DMS53 treated with DMSO at 0.1 percent for 48 hours (cell line): ENCODE measurements at regions not wholly inside any gene's neighbourhood (a gene's known extent, or its start where the extent isn't known, plus 50 kb on each side); places are given as distances from the start of the nearest gene placed in this dataset.

Experiments used
- DNase-seq: peaks from one replicate; lab custom pipeline; 2025; ENCODE audit not compliant: unreplicated experiment; lab: John Stamatoyannopoulos, UW

GRCh38 chr2:15860051-15860663 lies 80.2 kb upstream of the MYCN start:
- DNase-seq, result no peak

GRCh38 chr2:15860760-15861159 lies 79.6 kb upstream of the MYCN start:
- no peak for DNase-seq

DNA sequence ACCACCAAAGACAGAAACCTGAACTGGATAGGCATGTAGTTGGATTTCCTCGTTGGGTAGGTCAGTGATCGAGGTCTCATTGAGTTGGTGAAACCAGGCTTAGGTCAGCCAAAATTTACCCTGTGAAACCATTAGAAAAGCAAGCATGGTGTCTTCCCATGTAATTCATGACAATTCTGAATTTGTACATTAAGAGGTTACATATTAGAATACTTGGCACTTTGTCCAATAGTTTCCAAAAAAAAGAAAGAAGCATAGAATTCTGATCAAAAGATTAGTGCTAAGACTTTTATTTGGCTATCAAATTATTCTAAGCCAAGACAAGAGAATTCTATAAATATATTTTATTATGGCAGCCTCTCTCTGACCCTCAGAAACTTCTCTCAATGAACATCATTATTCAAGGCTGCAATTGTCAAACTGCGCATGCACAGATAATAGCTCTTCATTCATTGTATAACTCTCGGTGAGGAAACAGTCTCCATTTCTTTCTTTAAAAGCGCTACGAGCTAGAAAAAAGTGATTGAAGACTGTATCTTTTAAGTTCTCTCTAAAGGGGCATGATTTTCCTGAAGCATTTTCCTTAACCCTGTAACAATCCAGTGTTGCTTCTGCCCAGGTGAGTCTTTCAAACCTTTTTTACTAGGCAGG lies 79.1 kb upstream of the MYCN start:
- DNase-seq, result no peak

GRCh38 chr2:15861898-15862297 lies 78.5 kb upstream of the MYCN start:
- no peak for DNase-seq

DNA sequence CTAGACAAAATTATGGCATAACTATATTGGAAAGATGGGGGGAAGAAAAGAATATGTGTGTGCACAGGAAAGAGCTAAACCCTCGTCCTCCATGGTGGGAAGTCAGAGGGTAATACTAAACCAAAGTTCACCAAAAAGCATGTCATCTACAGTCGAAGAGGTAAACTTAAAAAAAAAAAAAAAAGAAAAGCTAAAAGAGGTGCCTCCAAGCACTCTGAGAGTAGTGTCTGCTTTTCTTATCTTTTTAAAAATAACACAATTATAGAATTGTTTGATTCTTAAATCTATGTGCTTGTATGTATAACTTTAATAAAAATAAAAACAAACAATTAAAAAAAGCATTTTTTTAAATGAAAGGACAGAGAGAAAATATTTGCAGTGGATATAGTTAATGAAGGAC lies 77.3 kb upstream of the MYCN start:
- DNase-seq, result no peak

- DNase-seq, result no peak
These were observed 76.7 kb upstream of the MYCN start for GRCh38 chr2:15863494-15864175.

- no peak for DNase-seq
These were observed 76.1 kb upstream of the MYCN start for GRCh38 chr2:15864176-15864769.

GRCh38 chr2:15865923-15866322 lies 74.4 kb upstream of the MYCN start:
- DNase-seq, result no peak

- DNase-seq, result no peak
These were observed 73.7 kb upstream of the MYCN start for GRCh38 chr2:15866563-15867193.

- DNase-seq, result no peak
These were observed 72.9 kb upstream of the MYCN start for GRCh38 chr2:15867194-15868171.

- no peak for DNase-seq
These were observed 72.2 kb upstream of the MYCN start for GRCh38 chr2:15868186-15868585.

DNA sequence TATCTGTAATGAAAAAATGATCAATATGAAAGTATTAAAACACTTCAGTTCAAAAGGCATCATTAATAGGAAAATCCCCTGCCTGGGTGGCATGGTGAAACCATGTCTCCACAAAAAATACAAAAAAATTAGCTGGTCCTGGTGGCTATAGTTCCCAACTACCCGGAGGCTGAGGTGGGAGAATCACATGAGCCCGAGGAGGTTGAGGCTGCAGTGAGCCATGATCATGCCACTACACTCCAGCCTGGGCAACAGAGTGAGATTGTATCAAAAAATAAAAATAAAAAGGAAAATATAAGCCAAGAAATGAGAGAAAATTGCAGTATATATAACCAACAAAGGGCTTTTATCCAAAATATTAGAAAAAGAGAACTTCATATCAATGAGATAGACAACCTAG lies 71.6 kb upstream of the MYCN start:
- DNase-seq, result no peak

DNA sequence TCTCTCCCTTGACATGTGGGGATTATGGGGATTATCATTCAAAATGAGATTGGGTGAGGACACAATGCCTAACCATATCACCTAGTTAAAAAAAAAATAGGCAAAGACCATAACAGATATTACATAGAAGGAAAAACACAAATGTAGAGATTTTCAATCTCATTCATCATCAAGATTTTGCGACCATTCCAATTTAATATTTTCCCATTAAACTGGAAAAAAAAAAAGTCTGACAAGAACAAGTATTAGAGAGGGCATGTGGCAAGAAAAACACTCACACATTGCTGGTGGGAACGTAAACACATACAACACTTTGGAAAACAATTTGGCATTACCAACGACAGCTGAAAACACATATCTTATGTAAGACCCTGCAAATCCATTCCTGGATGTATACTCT lies 71.0 kb upstream of the MYCN start:
- DNase-seq, result no peak

- no peak for DNase-seq
These were observed 70.5 kb upstream of the MYCN start for GRCh38 chr2:15869871-15870270.

DNA sequence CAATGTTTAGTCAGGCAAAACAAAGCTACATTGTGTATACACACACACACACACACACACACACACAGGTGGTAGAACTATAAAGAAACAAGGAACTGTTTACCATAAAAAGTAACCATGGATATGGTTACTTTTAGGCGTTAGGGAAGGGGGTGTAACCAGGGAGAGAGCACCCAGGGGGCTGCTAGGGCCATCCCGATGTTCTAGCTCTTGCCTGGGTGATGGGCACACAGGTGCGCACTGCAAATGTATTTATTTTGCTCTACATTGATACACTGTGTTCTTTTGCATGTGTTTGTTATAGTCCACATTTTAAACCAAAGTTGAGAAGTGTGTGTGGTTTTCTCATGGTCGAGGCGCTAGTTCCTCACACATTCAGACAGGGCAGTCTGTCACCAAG lies 69.8 kb upstream of the MYCN start:
- DNase-seq, result no peak

- no peak for DNase-seq
These were observed 69.0 kb upstream of the MYCN start for GRCh38 chr2:15871239-15871783.

- no peak for DNase-seq
These were observed 67.5 kb upstream of the MYCN start for GRCh38 chr2:15872854-15873253.

DNA sequence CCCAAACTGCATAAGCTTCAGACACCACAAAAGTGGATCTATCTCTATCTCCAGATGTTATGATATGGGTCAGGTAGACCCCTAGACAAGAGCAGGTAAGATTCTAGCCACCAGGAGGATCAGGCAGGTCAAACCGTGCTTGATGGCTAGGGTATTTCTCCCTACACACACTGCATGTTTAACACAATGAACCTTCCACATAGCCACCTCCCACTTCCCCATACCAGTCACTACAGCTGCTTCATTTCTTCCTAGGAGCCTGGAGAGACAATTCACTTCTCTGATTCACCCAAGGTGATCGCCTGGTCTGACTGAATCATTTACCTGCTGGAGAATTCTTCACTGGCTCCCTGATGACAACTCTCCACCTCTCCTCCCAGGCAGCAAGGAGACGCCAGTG lies 66.0 kb upstream of the MYCN start:
- no peak for DNase-seq

- no peak for DNase-seq
These were observed 65.2 kb upstream of the MYCN start for GRCh38 chr2:15874854-15875804.
